GM12878 (cell line): ENCODE measurements at regions not wholly inside any gene's neighbourhood (a gene's known extent, or its start where the extent isn't known, plus 50 kb on each side); places are given as distances from the start of the nearest gene placed in this dataset.

Experiments used
- ATAC-seq: fragments of 200-7000 bp; cut with Tn5 transposase; 3 replicates; pipeline ENCODE4 v1.9.1; 2020; ENCODE audit warnings: mild to moderate bottlenecking, moderate library complexity
- BruUV-seq: library from RNA; stranded (reverse); fragments of 400-500 nt; replicated peaks from 2 replicates; lab custom pipeline; 2021; lab: Mats Ljungman, UMichigan
- CTCF ChIA-PET: fragments of 300-600 bp; sonication (Branson Sonifier 250); formaldehyde crosslinking; extraction: SDS; loops from one replicate; lab custom pipeline; 2021; ENCODE audit warnings: inconsistent platforms; lab: Yijun Ruan, JAX
- POLR2A ChIA-PET: fragments of 350-600 bp; formaldehyde crosslinking; extraction: SDS; loops from one replicate; lab custom pipeline; 2021; ENCODE audit warnings: inconsistent platforms; lab: Charles Lee
- RAD21 ChIA-PET: fragments of 300-600 bp; sonication (Branson Sonifier 250); formaldehyde crosslinking; loops from one replicate; lab custom pipeline; 2023; ENCODE audit warnings: antibody characterized with exemption; ENCODE audit not compliant: unreplicated experiment; lab: Charles Lee
- SMC1A ChIA-PET: fragments of 300-600 bp; sonication (Branson Sonifier 250); formaldehyde crosslinking; loops from one replicate; lab custom pipeline; 2023; ENCODE audit not compliant: unreplicated experiment, uncharacterized antibody; lab: Charles Lee
- DNase-seq: peaks from one replicate; pipeline ENCODE4 v3.0.0-alpha.2; 2011; ENCODE audit warnings: low read depth, low spot score
- FAIRE-seq: peaks from 3 replicates; lab custom pipeline; 2011; peaks lifted over from hg19 to GRCh38; lab: Jason Lieb, UNC
- H2AFZ ChIP-seq: 2 replicates; pipeline ENCODE4 v1.6.0; 2011; ENCODE audit warnings: low read depth, low read length, control low read depth; ENCODE audit not compliant: control insufficient read depth
- H3K27ac ChIP-seq: 2 replicates; pipeline ENCODE4 v1.5.1; 2011; ENCODE audit warnings: control low read depth; ENCODE audit not compliant: control insufficient read depth, insufficient read depth
- H3K27me3 ChIP-seq, 2 experiments: replicated peaks in 1 of 2; 2 replicates each; pipeline versions ENCODE4 v1.6.0 to v1.6.1; 2011; ENCODE audit warnings: low read length in 1 of 2; ENCODE audit not compliant: control insufficient read depth in 2 of 2, insufficient read depth in 2 of 2
- H3K36me3 ChIP-seq, 2 experiments: 2 replicates each; pipeline ENCODE4 v1.5.1; 2011; ENCODE audit warnings: low read length in 1 of 2; ENCODE audit not compliant: control insufficient read depth in 2 of 2, insufficient read depth in 2 of 2
- H3K4me1 ChIP-seq: 2 replicates; pipeline ENCODE4 v1.6.1; 2011; ENCODE audit warnings: mild to moderate bottlenecking, low read length, moderate library complexity, mixed read lengths; ENCODE audit not compliant: control insufficient read depth, insufficient read depth
- H3K4me2 ChIP-seq: 2 replicates; pipeline ENCODE4 v1.6.0; 2011; ENCODE audit warnings: control low read depth; ENCODE audit not compliant: control insufficient read depth, insufficient read depth
- H3K4me3 ChIP-seq: fragments of 200-600 bp; sonication (generic); 2 replicates; pipeline ENCODE4 v1.5.1; 2016
- H3K79me2 ChIP-seq: 2 replicates; pipeline ENCODE4 v1.6.0; 2011; ENCODE audit warnings: low read length; ENCODE audit not compliant: control insufficient read depth, insufficient read depth
- H3K9ac ChIP-seq: 2 replicates; pipeline ENCODE4 v1.8.0; 2011; ENCODE audit warnings: low read length, control low read depth, mixed read lengths; ENCODE audit not compliant: control insufficient read depth, insufficient read depth
- H3K9me3 ChIP-seq: replicated peaks from 3 replicates; pipeline ENCODE4 v1.5.1; 2011; ENCODE audit warnings: mild to moderate bottlenecking, low read length; ENCODE audit not compliant: control insufficient read depth, insufficient read depth
- H4K20me1 ChIP-seq: 2 replicates; pipeline ENCODE4 v1.6.0; 2011; ENCODE audit not compliant: control insufficient read depth, insufficient read depth
- EED ChIP-seq: sonication (generic); IDR thresholded peaks from 2 replicates; pipeline ENCODE4 v1.6.1; 2016; ENCODE audit warnings: antibody characterized with exemption, low read depth
- EGR1 ChIP-seq, 2 experiments: IDR thresholded peaks; 1 replicate in 1 of 2; 2 replicates in 1 of 2; pipeline ENCODE4 v1.6.1; 2011 to 2012; ENCODE audit warnings: low read depth in 2 of 2, low read length in 2 of 2, borderline replicate concordance in 1 of 2, mild to moderate bottlenecking in 1 of 2, moderate library complexity in 1 of 2
- FOXM1 ChIP-seq: IDR thresholded peaks from 2 replicates; pipeline ENCODE4 v1.6.1; 2012; ENCODE audit warnings: low read depth, mild to moderate bottlenecking, inconsistent platforms, low read length, moderate library complexity
- NR2C2 ChIP-seq: IDR thresholded peaks from 2 replicates; pipeline ENCODE4 v1.6.1; 2011; ENCODE audit warnings: borderline replicate concordance, low read depth; ENCODE audit not compliant: control insufficient read depth, insufficient read length
- NR2F1 ChIP-seq: fragments of 450-650 bp; conservative IDR thresholded peaks from 2 replicates; pipeline ENCODE4 v1.6.1; 2017; ENCODE audit warnings: mild to moderate bottlenecking
- RBBP5 ChIP-seq: fragments of 200-600 bp; sonication (generic); conservative IDR thresholded peaks from 2 replicates; pipeline ENCODE4 v1.6.1; 2016
- RELA ChIP-seq: fragments of 450-650 bp; IDR thresholded peaks from 2 replicates; pipeline ENCODE4 v1.8.0; 2014; ENCODE audit warnings: borderline replicate concordance; ENCODE audit not compliant: partially characterized antibody
- RUNX3 ChIP-seq: IDR thresholded peaks from 2 replicates; pipeline ENCODE4 v1.6.1; 2012; ENCODE audit warnings: low read length, inconsistent platforms
- SMAD1 ChIP-seq: fragments of 450-650 bp; IDR thresholded peaks from 2 replicates; pipeline ENCODE4 v1.6.1; 2018; ENCODE audit warnings: mild to moderate bottlenecking, low read depth; ENCODE audit not compliant: partially characterized antibody
- ZBED1 ChIP-seq: IDR thresholded peaks from 2 replicates; pipeline ENCODE4 v1.6.1; 2016; ENCODE audit warnings: borderline replicate concordance
- ZNF622 ChIP-seq: fragments of 450-650 bp; IDR thresholded peaks from 2 replicates; pipeline ENCODE4 v1.6.1; 2017; ENCODE audit warnings: mild to moderate bottlenecking, inconsistent platforms
- ZZZ3 ChIP-seq: IDR thresholded peaks from 2 replicates; pipeline ENCODE4 v1.6.1; 2011; ENCODE audit warnings: low read depth; ENCODE audit not compliant: control insufficient read depth, insufficient read length
- in situ Hi-C: fragments of 300-500 bp; cut with MboI; formaldehyde crosslinking; loops from 9 replicates; pipeline ENCODE4 v1.14.3; 2018; ENCODE audit warnings: mixed read lengths
- intact Hi-C: fragments of 100-400 bp; cut with micrococcal nuclease; formaldehyde crosslinking; loops from one replicate; pipeline ENCODE4 v1.14.2; 2022; ENCODE audit not compliant: unreplicated experiment
- TF ChIP-seq, protein P1 (sequence below): fragments of 450-650 bp; IDR thresholded peaks from 2 replicates; pipeline ENCODE4 v1.6.1; 2016; ENCODE audit warnings: mild to moderate bottlenecking
- TF ChIP-seq, protein P2 (sequence below): fragments of 450-650 bp; IDR thresholded peaks from 2 replicates; pipeline ENCODE4 v1.6.1; 2018; ENCODE audit warnings: mild to moderate bottlenecking, low read depth, moderate library complexity; ENCODE audit not compliant: partially characterized antibody
- TF ChIP-seq, protein P3 (sequence below): IDR thresholded peaks from 2 replicates; pipeline ENCODE4 v1.6.1; 2012; ENCODE audit warnings: low read depth, low read length, improper control_type of control experiment
- TF ChIP-seq, protein P4 (sequence below): IDR thresholded peaks from 2 replicates; pipeline ENCODE4 v1.6.1; 2012; ENCODE audit warnings: low read depth, low read length, improper control_type of control experiment

DNA sequence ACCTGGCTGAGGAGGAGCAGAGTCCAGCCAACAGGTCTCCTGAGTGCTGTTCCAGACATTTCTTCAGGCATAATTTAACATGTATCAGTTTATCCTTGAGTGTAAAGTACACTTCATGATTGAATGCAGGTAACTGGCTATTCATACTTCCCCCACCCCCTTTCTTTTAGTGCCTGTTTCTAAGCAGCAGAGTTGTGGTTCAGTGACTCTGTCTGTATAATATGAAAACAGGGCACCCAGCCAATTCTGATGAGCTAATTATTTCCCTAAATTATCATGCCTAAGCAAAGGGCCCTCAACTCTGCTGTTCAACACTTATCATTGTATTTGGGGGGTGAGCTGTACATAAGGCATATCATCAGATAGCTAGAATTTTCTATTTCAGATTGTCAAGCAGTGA lies 51.9 kb upstream of the ZSWIM6 start:
- Histone ChIP-seq H3K79me2 (no peaks in the 10 kb centered on the region), H3K27ac (no peak overlapping the region), H4K20me1 (no peaks in the 10 kb centered on the region), H3K4me3 (no peak overlapping the region), H3K9ac (no peak overlapping the region), H3K4me2 (no peak overlapping the region), H2AFZ (no peak overlapping the region), H3K27me3 (no peaks in the 10 kb centered on the region), H3K9me3 (no peaks in the 10 kb centered on the region), H3K4me1 (peaks cover 5% of the 10 kb centered on the region; the same call in 1 of the 2 replicates), H3K36me3 (no peaks in the 10 kb centered on the region)
- ChIA-PET CTCF (interaction anchor here (0.6 to 2.2 kb wide), 9 partner anchors 10 to 81 kb away, joined by 3 to 7 read pairs (median 3); no protein-coding TSS in a partner anchor), POLR2A (interaction anchor here (0.8 to 1.4 kb wide), 4 partner anchors 12 to 80 kb away, joined by 3 to 4 read pairs (median 3); no protein-coding TSS in a partner anchor), SMC1A (interaction anchor here (0.7 to 2.1 kb wide), 16 partner anchors 10 to 122 kb away, joined by 3 to 14 read pairs (median 4); no protein-coding TSS in a partner anchor), RAD21 (interaction anchor here (0.7 to 1.9 kb wide), 7 partner anchors 16 to 117 kb away, joined by 3 to 10 read pairs (median 4); no protein-coding TSS in a partner anchor)
- no peak for FAIRE-seq
- no peak for DNase-seq
- BruUV-seq = no TSS peak
- in situ Hi-C loops = no loop called here
- intact Hi-C loops = no loop called here
- ATAC-seq = peak; percentile 79
- TF ChIP-seq EED (no peak), NR2C2 (no peak), RBBP5 (no peak), FOXM1 (no peak), ZNF622 (no peak), EGR1 (IDR thresholded peaks at IDR 0.05; ENCODE audit: borderline replicate concordance in 1 of 2, low read depth in 2 of 2, low read length in 2 of 2) (no peak), ZBED1 (no peak), SMAD1 (peak; percentile 75), RUNX3 (0 out of 2 replicates have a peak, but pooled peaks have one; percentile 21), ZZZ3 (no peak), NR2F1 (no peak), RELA (no peak)
- TF ChIP-seq, protein P1, sequence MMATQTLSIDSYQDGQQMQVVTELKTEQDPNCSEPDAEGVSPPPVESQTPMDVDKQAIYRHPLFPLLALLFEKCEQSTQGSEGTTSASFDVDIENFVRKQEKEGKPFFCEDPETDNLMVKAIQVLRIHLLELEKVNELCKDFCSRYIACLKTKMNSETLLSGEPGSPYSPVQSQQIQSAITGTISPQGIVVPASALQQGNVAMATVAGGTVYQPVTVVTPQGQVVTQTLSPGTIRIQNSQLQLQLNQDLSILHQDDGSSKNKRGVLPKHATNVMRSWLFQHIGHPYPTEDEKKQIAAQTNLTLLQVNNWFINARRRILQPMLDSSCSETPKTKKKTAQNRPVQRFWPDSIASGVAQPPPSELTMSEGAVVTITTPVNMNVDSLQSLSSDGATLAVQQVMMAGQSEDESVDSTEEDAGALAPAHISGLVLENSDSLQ = peak; percentile 18; the same call in 1 of the 2 replicates
- TF ChIP-seq, protein P2, sequence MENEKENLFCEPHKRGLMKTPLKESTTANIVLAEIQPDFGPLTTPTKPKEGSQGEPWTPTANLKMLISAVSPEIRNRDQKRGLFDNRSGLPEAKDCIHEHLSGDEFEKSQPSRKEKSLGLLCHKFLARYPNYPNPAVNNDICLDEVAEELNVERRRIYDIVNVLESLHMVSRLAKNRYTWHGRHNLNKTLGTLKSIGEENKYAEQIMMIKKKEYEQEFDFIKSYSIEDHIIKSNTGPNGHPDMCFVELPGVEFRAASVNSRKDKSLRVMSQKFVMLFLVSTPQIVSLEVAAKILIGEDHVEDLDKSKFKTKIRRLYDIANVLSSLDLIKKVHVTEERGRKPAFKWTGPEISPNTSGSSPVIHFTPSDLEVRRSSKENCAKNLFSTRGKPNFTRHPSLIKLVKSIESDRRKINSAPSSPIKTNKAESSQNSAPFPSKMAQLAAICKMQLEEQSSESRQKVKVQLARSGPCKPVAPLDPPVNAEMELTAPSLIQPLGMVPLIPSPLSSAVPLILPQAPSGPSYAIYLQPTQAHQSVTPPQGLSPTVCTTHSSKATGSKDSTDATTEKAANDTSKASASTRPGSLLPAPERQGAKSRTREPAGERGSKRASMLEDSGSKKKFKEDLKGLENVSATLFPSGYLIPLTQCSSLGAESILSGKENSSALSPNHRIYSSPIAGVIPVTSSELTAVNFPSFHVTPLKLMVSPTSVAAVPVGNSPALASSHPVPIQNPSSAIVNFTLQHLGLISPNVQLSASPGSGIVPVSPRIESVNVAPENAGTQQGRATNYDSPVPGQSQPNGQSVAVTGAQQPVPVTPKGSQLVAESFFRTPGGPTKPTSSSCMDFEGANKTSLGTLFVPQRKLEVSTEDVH = no peak
- TF ChIP-seq, protein P3, sequence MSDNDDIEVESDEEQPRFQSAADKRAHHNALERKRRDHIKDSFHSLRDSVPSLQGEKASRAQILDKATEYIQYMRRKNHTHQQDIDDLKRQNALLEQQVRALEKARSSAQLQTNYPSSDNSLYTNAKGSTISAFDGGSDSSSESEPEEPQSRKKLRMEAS = no peak
- TF ChIP-seq, protein P4, sequence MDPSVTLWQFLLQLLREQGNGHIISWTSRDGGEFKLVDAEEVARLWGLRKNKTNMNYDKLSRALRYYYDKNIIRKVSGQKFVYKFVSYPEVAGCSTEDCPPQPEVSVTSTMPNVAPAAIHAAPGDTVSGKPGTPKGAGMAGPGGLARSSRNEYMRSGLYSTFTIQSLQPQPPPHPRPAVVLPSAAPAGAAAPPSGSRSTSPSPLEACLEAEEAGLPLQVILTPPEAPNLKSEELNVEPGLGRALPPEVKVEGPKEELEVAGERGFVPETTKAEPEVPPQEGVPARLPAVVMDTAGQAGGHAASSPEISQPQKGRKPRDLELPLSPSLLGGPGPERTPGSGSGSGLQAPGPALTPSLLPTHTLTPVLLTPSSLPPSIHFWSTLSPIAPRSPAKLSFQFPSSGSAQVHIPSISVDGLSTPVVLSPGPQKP = no peak
